ENCODE measurements at regions not wholly inside any gene's neighbourhood (a gene's known extent, or its start where the extent isn't known, plus 50 kb on each side); places are given as distances from the start of the nearest gene placed in this dataset.

DNA sequence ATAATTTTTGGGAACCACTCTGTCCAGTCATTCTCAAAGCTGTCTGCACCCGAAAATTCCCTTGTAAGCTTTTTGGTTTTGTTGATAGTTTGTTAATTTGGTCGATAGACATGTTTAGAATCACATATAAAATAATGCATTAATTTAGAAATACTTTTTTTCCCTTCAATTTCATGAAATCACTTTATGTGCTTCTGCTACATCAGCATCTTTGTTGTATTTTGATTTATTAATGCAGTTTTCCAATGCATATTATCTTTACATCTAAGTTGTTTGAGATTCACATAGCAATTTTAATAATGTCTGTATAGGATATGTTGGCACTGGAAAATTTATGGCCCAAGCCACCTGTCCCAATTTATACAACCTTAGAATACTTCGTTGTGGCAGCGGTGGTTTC is 60.6 kb upstream of the SV2C start:
- ChIA-PET CTCF (no interaction called here), POLR2A (no interaction called here)
- intact Hi-C loops (cut with micrococcal nuclease): no loop called here
- no peaks in the 10 kb centered on the region for H3K9me3 Mint-ChIP-seq (ENCODE audit: unreplicated experiment)
- no peak overlapping the region for H3K27ac Mint-ChIP-seq (ENCODE audit: low read depth, unreplicated experiment)
- TF ChIP-seq CTCF (IDR thresholded peaks at IDR 0.05; ENCODE audit: unreplicated experiment): no peak
- BruUV-seq (replicated peaks): no TSS peak
- peaks cover 58% of the 10 kb centered on the region for H3K27me3 Mint-ChIP-seq (ENCODE audit: insufficient read depth, unreplicated experiment)
- DNase-seq (ENCODE audit: unreplicated experiment): no peak
- no peaks in the 10 kb centered on the region for H3K4me1 Mint-ChIP-seq (ENCODE audit: insufficient read depth, unreplicated experiment)
- H3K36me3 Mint-ChIP-seq (ENCODE audit: insufficient read depth, unreplicated experiment): no peaks in the 10 kb centered on the region
- H3K4me3 Mint-ChIP-seq (ENCODE audit: unreplicated experiment): no peak overlapping the region

- no peak for TF ChIP-seq CTCF (IDR thresholded peaks at IDR 0.05; ENCODE audit: unreplicated experiment)
- no peaks in the 10 kb centered on the region for H3K9me3 Mint-ChIP-seq (ENCODE audit: unreplicated experiment)
- BruUV-seq (replicated peaks): no TSS peak
- H3K27me3 Mint-ChIP-seq (ENCODE audit: insufficient read depth, unreplicated experiment): peaks cover 57% of the 10 kb centered on the region
- no peak overlapping the region for H3K4me3 Mint-ChIP-seq (ENCODE audit: unreplicated experiment)
- no peaks in the 10 kb centered on the region for H3K36me3 Mint-ChIP-seq (ENCODE audit: insufficient read depth, unreplicated experiment)
- intact Hi-C loops (cut with micrococcal nuclease): no loop called here
- POLR2A ChIA-PET: no interaction called here
- no peak overlapping the region for H3K27ac Mint-ChIP-seq (ENCODE audit: low read depth, unreplicated experiment)
- H3K4me1 Mint-ChIP-seq (ENCODE audit: insufficient read depth, unreplicated experiment): no peaks in the 10 kb centered on the region
- no peak for DNase-seq (ENCODE audit: unreplicated experiment)
- CTCF ChIA-PET: no interaction called here
These were observed 61.1 kb upstream of the SV2C start for GRCh38 chr5:76021936-76022584.

DNA sequence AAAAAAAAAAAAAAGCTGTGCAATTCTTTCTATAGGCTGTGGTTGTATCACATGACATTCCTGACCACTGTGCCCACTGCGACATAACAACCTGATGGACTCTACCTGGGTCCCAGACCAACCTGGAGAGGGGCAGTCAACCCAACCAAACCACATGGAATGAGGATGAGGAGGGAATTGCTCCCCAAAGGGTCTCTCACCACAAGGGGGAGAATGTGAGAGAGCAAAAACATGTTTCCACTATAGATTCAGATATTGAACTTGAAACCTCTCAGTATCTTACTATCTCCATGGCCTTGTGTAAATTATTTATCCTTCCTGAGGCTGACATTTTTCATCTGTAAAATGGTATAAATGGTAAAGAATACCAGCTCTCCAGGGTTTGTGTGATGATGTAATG is 66.9 kb upstream of the SV2C start:
- Mint-ChIP-seq H3K27me3 (ENCODE audit: insufficient read depth, unreplicated experiment) (peaks cover 42% of the 10 kb centered on the region), H3K4me3 (ENCODE audit: unreplicated experiment) (no peak overlapping the region), H3K27ac (ENCODE audit: low read depth, unreplicated experiment) (no peak overlapping the region), H3K9me3 (ENCODE audit: unreplicated experiment) (peaks cover 8% of the 10 kb centered on the region), H3K36me3 (ENCODE audit: insufficient read depth, unreplicated experiment) (no peaks in the 10 kb centered on the region), H3K4me1 (ENCODE audit: insufficient read depth, unreplicated experiment) (no peaks in the 10 kb centered on the region)
- POLR2A ChIA-PET: no interaction called here
- peak; percentile 7 for TF ChIP-seq CTCF (IDR thresholded peaks at IDR 0.05; ENCODE audit: unreplicated experiment)
- DNase-seq (ENCODE audit: unreplicated experiment): no peak
- BruUV-seq (replicated peaks): no TSS peak
- CTCF ChIA-PET: no interaction called here
- intact Hi-C loops (cut with micrococcal nuclease): no loop called here

- Mint-ChIP-seq H3K4me3 (ENCODE audit: unreplicated experiment) (no peak overlapping the region), H3K4me1 (ENCODE audit: insufficient read depth, unreplicated experiment) (no peaks in the 10 kb centered on the region), H3K9me3 (ENCODE audit: unreplicated experiment) (peaks cover 8% of the 10 kb centered on the region), H3K27ac (ENCODE audit: low read depth, unreplicated experiment) (no peak overlapping the region), H3K36me3 (ENCODE audit: insufficient read depth, unreplicated experiment) (no peaks in the 10 kb centered on the region), H3K27me3 (ENCODE audit: insufficient read depth, unreplicated experiment) (peaks cover 55% of the 10 kb centered on the region)
- BruUV-seq (replicated peaks): no TSS peak
- no peak for TF ChIP-seq CTCF (IDR thresholded peaks at IDR 0.05; ENCODE audit: unreplicated experiment)
- ChIA-PET CTCF (interaction anchor here (0.6 kb wide), 1 partner anchor 237 kb away, joined by 3 read pairs; no protein-coding TSS in a partner anchor), POLR2A (no interaction called here)
- no peak for DNase-seq (ENCODE audit: unreplicated experiment)
- intact Hi-C loops (cut with micrococcal nuclease): no loop called here
These were observed 69.2 kb upstream of the SV2C start for GRCh38 chr5:76014005-76014404.

Data from MCF 10A (cell line).